GM12878 (cell line): ENCODE measurements at regions not wholly inside any gene's neighbourhood (a gene's known extent, or its start where the extent isn't known, plus 50 kb on each side); places are given as distances from the start of the nearest gene placed in this dataset.

Experiments used
- ATAC-seq: fragments of 200-7000 bp; cut with Tn5 transposase; 3 replicates; pipeline ENCODE4 v1.9.1; 2020; ENCODE audit warnings: mild to moderate bottlenecking, moderate library complexity
- BruUV-seq: library from RNA; stranded (reverse); fragments of 400-500 nt; replicated peaks from 2 replicates; lab custom pipeline; 2021; lab: Mats Ljungman, UMichigan
- CTCF ChIA-PET: fragments of 300-600 bp; sonication (Branson Sonifier 250); formaldehyde crosslinking; extraction: SDS; loops from one replicate; lab custom pipeline; 2021; ENCODE audit warnings: inconsistent platforms; lab: Yijun Ruan, JAX
- POLR2A ChIA-PET: fragments of 350-600 bp; formaldehyde crosslinking; extraction: SDS; loops from one replicate; lab custom pipeline; 2021; ENCODE audit warnings: inconsistent platforms; lab: Charles Lee
- RAD21 ChIA-PET: fragments of 300-600 bp; sonication (Branson Sonifier 250); formaldehyde crosslinking; loops from one replicate; lab custom pipeline; 2023; ENCODE audit warnings: antibody characterized with exemption; ENCODE audit not compliant: unreplicated experiment; lab: Charles Lee
- SMC1A ChIA-PET: fragments of 300-600 bp; sonication (Branson Sonifier 250); formaldehyde crosslinking; loops from one replicate; lab custom pipeline; 2023; ENCODE audit not compliant: unreplicated experiment, uncharacterized antibody; lab: Charles Lee
- DNase-seq: peaks from one replicate; pipeline ENCODE4 v3.0.0-alpha.2; 2011; ENCODE audit warnings: low read depth, low spot score
- FAIRE-seq: peaks from 3 replicates; lab custom pipeline; 2011; peaks lifted over from hg19 to GRCh38; lab: Jason Lieb, UNC
- H2AFZ ChIP-seq: 2 replicates; pipeline ENCODE4 v1.6.0; 2011; ENCODE audit warnings: low read depth, low read length, control low read depth; ENCODE audit not compliant: control insufficient read depth
- H3K27ac ChIP-seq: 2 replicates; pipeline ENCODE4 v1.5.1; 2011; ENCODE audit warnings: control low read depth; ENCODE audit not compliant: control insufficient read depth, insufficient read depth
- H3K27me3 ChIP-seq, 2 experiments: replicated peaks in 1 of 2; 2 replicates each; pipeline versions ENCODE4 v1.6.0 to v1.6.1; 2011; ENCODE audit warnings: low read length in 1 of 2; ENCODE audit not compliant: control insufficient read depth in 2 of 2, insufficient read depth in 2 of 2
- H3K36me3 ChIP-seq, 2 experiments: 2 replicates each; pipeline ENCODE4 v1.5.1; 2011; ENCODE audit warnings: low read length in 1 of 2; ENCODE audit not compliant: control insufficient read depth in 2 of 2, insufficient read depth in 2 of 2
- H3K4me1 ChIP-seq: 2 replicates; pipeline ENCODE4 v1.6.1; 2011; ENCODE audit warnings: mild to moderate bottlenecking, low read length, moderate library complexity, mixed read lengths; ENCODE audit not compliant: control insufficient read depth, insufficient read depth
- H3K4me2 ChIP-seq: 2 replicates; pipeline ENCODE4 v1.6.0; 2011; ENCODE audit warnings: control low read depth; ENCODE audit not compliant: control insufficient read depth, insufficient read depth
- H3K4me3 ChIP-seq: fragments of 200-600 bp; sonication (generic); 2 replicates; pipeline ENCODE4 v1.5.1; 2016
- H3K79me2 ChIP-seq: 2 replicates; pipeline ENCODE4 v1.6.0; 2011; ENCODE audit warnings: low read length; ENCODE audit not compliant: control insufficient read depth, insufficient read depth
- H3K9ac ChIP-seq: 2 replicates; pipeline ENCODE4 v1.8.0; 2011; ENCODE audit warnings: low read length, control low read depth, mixed read lengths; ENCODE audit not compliant: control insufficient read depth, insufficient read depth
- H3K9me3 ChIP-seq: replicated peaks from 3 replicates; pipeline ENCODE4 v1.5.1; 2011; ENCODE audit warnings: mild to moderate bottlenecking, low read length; ENCODE audit not compliant: control insufficient read depth, insufficient read depth
- H4K20me1 ChIP-seq: 2 replicates; pipeline ENCODE4 v1.6.0; 2011; ENCODE audit not compliant: control insufficient read depth, insufficient read depth
- ATF2 ChIP-seq: IDR thresholded peaks from 2 replicates; pipeline ENCODE4 v1.6.1; 2012; ENCODE audit warnings: low read length, inconsistent platforms
- BACH1 ChIP-seq: fragments of 450-650 bp; IDR thresholded peaks from 2 replicates; pipeline ENCODE4 v1.6.1; 2017; ENCODE audit warnings: mild to moderate bottlenecking, borderline replicate concordance
- E4F1 ChIP-seq: fragments of 450-650 bp; IDR thresholded peaks from 2 replicates; pipeline ENCODE4 v1.6.1; 2018; ENCODE audit warnings: borderline replicate concordance, mild to moderate bottlenecking; ENCODE audit not compliant: partially characterized antibody
- EED ChIP-seq: sonication (generic); IDR thresholded peaks from 2 replicates; pipeline ENCODE4 v1.6.1; 2016; ENCODE audit warnings: antibody characterized with exemption, low read depth
- EZH2 ChIP-seq: IDR thresholded peaks from 2 replicates; pipeline ENCODE4 v1.6.1; 2012; ENCODE audit warnings: low read depth, mild to moderate bottlenecking, control low read depth, inconsistent platforms, low read length, borderline replicate concordance; ENCODE audit not compliant: control insufficient read depth
- JUNB ChIP-seq: IDR thresholded peaks from 2 replicates; pipeline ENCODE4 v1.6.1; 2016; ENCODE audit warnings: antibody characterized with exemption, mild to moderate bottlenecking
- JUND ChIP-seq: IDR thresholded peaks from 2 replicates; pipeline ENCODE4 v1.6.1; 2012; ENCODE audit warnings: low read depth, mild to moderate bottlenecking, low read length, improper control_type of control experiment, moderate library complexity
- MLLT1 ChIP-seq: fragments of 450-650 bp; IDR thresholded peaks from 2 replicates; pipeline ENCODE4 v1.6.1; 2016; ENCODE audit warnings: mild to moderate bottlenecking
- PBX3 ChIP-seq: IDR thresholded peaks from 2 replicates; pipeline ENCODE4 v1.6.1; 2011; ENCODE audit warnings: mild to moderate bottlenecking, low read depth, low read length, moderate library complexity; ENCODE audit not compliant: insufficient replicate concordance
- POLR2A ChIP-seq: IDR thresholded peaks from 2 replicates; pipeline ENCODE4 v1.6.1; 2011; ENCODE audit warnings: low read depth, mild to moderate bottlenecking, low read length
- RUNX3 ChIP-seq: IDR thresholded peaks from 2 replicates; pipeline ENCODE4 v1.6.1; 2012; ENCODE audit warnings: low read length, inconsistent platforms
- SREBF2 ChIP-seq: IDR thresholded peaks from 2 replicates; pipeline ENCODE4 v1.6.1; 2012; ENCODE audit warnings: mild to moderate bottlenecking, low read length
- ZBTB11 ChIP-seq: fragments of 450-650 bp; formaldehyde crosslinking; IDR thresholded peaks from 2 replicates; pipeline ENCODE4 v1.5.0; 2022; ENCODE audit warnings: mild to moderate bottlenecking, missing genetic modification characterization
- WGBS: methylation state at CpG from one replicate; pipeline ENCODE4 v1.1.6; 2016; ENCODE audit warnings: low lambda C conversion rate; ENCODE audit not compliant: insufficient replicate concordance, insufficient coverage; ENCODE audit errors: missing lambda C conversion rate; 5-methylcytosine and 5-hydroxymethylcytosine counted together
- in situ Hi-C: fragments of 300-500 bp; cut with MboI; formaldehyde crosslinking; loops from 9 replicates; pipeline ENCODE4 v1.14.3; 2018; ENCODE audit warnings: mixed read lengths
- intact Hi-C: fragments of 100-400 bp; cut with micrococcal nuclease; formaldehyde crosslinking; loops from one replicate; pipeline ENCODE4 v1.14.2; 2022; ENCODE audit not compliant: unreplicated experiment

GRCh38 chr22:27133681-27134314 lies 476.4 kb downstream of the MIAT start (continued):
- TF ChIP-seq ATF2 (no peak), EZH2 (no peak), MLLT1 (no peak), SREBF2 (no peak)

GRCh38 chr22:27134315-27134701 lies 476.9 kb downstream of the MIAT start:
- no peaks in the 10 kb centered on the region for H3K79me2 ChIP-seq
- H3K9me3 ChIP-seq = no peaks in the 10 kb centered on the region
- in situ Hi-C loops = no loop called here
- BruUV-seq = no TSS peak
- WGBS = 8% methylated on average over 4 of the region's 4 CpGs
- H3K27me3 ChIP-seq = no peaks in the 10 kb centered on the region
- ChIA-PET SMC1A (interaction anchor here (1.1 kb wide), 1 partner anchor 20 kb away, joined by 3 read pairs; no protein-coding TSS in a partner anchor), CTCF (no interaction called here), POLR2A (no interaction called here), RAD21 (no interaction called here)
- no peaks in the 10 kb centered on the region for H3K36me3 ChIP-seq
- FAIRE-seq (no peak), ATAC-seq (peak; percentile 71), DNase-seq (no peak)
- H3K9ac ChIP-seq = no peak overlapping the region
- no peaks in the 10 kb centered on the region for H3K4me1 ChIP-seq
- no peak overlapping the region for H3K4me2 ChIP-seq
- no peak overlapping the region for H3K4me3 ChIP-seq
- H4K20me1 ChIP-seq = no peaks in the 10 kb centered on the region
- H2AFZ ChIP-seq = no peak overlapping the region
- intact Hi-C loops = no loop called here
- TF ChIP-seq JUNB = peak; percentile 53; the same call in 1 of the 2 replicates
- TF ChIP-seq PBX3 = no peak
- no peak for TF ChIP-seq EED
- peak; percentile 8; the same call in 1 of the 2 replicates for TF ChIP-seq RUNX3
- TF ChIP-seq POLR2A = no peak
- no peak for TF ChIP-seq BACH1
- TF ChIP-seq JUND = no peak
- TF ChIP-seq E4F1 = no peak
- TF ChIP-seq ZBTB11 = no peak
- no peak overlapping the region for H3K27ac ChIP-seq
